Ishikawa (cell line): ENCODE measurements at regions not wholly inside any gene's neighbourhood (a gene's known extent, or its start where the extent isn't known, plus 50 kb on each side); places are given as distances from the start of the nearest gene placed in this dataset.

Experiments used
- CREB1 ChIP-seq: IDR thresholded peaks from 2 replicates; pipeline ENCODE4 v1.6.1; 2012; ENCODE audit warnings: low read depth
- EP300 ChIP-seq: IDR thresholded peaks from 2 replicates; pipeline ENCODE4 v1.6.1; 2012; ENCODE audit warnings: borderline replicate concordance
- FOXM1 ChIP-seq: IDR thresholded peaks from 2 replicates; pipeline ENCODE4 v1.6.1; 2012; ENCODE audit warnings: low read depth, borderline replicate concordance
- RAD21 ChIP-seq: IDR thresholded peaks from 2 replicates; pipeline ENCODE4 v1.6.1; 2012; ENCODE audit warnings: low read depth
- TAF1 ChIP-seq: IDR thresholded peaks from 2 replicates; pipeline ENCODE4 v1.6.1; 2012; ENCODE audit warnings: low read depth, mild to moderate bottlenecking
- TEAD4 ChIP-seq: IDR thresholded peaks from 2 replicates; pipeline ENCODE4 v1.6.1; 2012
- ZBTB7A ChIP-seq: IDR thresholded peaks from 2 replicates; pipeline ENCODE4 v1.6.1; 2012; ENCODE audit warnings: low read depth

DNA sequence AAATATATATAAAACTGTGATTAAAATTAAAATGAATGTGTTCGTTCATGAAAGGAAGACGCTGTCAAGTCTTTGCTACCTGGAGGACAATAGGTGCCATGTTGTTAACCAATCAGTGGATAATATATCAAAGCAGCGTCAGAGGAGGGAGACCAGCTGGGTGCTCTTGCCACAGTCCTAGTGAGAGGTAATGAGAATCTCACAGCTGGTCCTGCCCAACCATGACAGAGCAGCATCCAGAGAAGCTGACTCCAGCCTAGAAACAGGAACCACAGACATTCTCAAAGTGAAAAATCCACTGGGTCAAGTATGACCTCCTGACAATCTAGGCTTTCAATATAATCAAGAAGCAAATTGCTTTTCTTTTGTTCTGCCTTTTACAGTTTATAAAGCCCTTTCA, 94.5 kb upstream of the LRFN2 start:
- TF ChIP-seq TEAD4 (no peak), TAF1 (no peak), EP300 (no peak), FOXM1 (no peak), ZBTB7A (no peak), RAD21 (no peak), CREB1 (no peak)
